GM19035 (cell line): ENCODE measurements at regions not wholly inside any gene's neighbourhood (a gene's known extent, or its start where the extent isn't known, plus 50 kb on each side); places are given as distances from the start of the nearest gene placed in this dataset.

ENCODE experiments used
- ATAC-seq: cut with Tn5 transposase; IDR thresholded peaks from one replicate; pipeline ENCODE4 v1.9.1; 2021; ENCODE audit not compliant: unreplicated experiment

GRCh38 chr20:11032611-11033010 lies 358.8 kb upstream of the JAG1 start:
- no peak for ATAC-seq

GRCh38 chr20:11034025-11034424 lies 360.2 kb upstream of the JAG1 start:
- no peak for ATAC-seq

GRCh38 chr20:11035211-11035610 lies 361.4 kb upstream of the JAG1 start:
- no peak for ATAC-seq

- ATAC-seq: no peak
These were observed 367.6 kb upstream of the JAG1 start for GRCh38 chr20:11041396-11041795.

GRCh38 chr20:11043001-11043400 lies 369.2 kb upstream of the JAG1 start:
- no peak for ATAC-seq

- ATAC-seq: no peak
These were observed 370.8 kb upstream of the JAG1 start for GRCh38 chr20:11044561-11044960.

- no peak for ATAC-seq
These were observed 371.8 kb upstream of the JAG1 start for GRCh38 chr20:11045412-11046175.

- no peak for ATAC-seq
These were observed 373.8 kb upstream of the JAG1 start for GRCh38 chr20:11047559-11047958.

GRCh38 chr20:11048739-11049138 lies 374.9 kb upstream of the JAG1 start:
- no peak for ATAC-seq

GRCh38 chr20:11050350-11050749 lies 376.6 kb upstream of the JAG1 start:
- no peak for ATAC-seq

- ATAC-seq: no peak
These were observed 377.3 kb upstream of the JAG1 start for GRCh38 chr20:11051136-11051535.

- no peak for ATAC-seq
These were observed 379.5 kb upstream of the JAG1 start for GRCh38 chr20:11053310-11053709.

GRCh38 chr20:11054266-11054993 lies 380.6 kb upstream of the JAG1 start:
- ATAC-seq: no peak

- ATAC-seq: no peak
These were observed 382.6 kb upstream of the JAG1 start for GRCh38 chr20:11056414-11056813.

- no peak for ATAC-seq
These were observed 383.8 kb upstream of the JAG1 start for GRCh38 chr20:11057624-11058023.

- ATAC-seq: no peak
These were observed 385.9 kb upstream of the JAG1 start for GRCh38 chr20:11059659-11060058.

- no peak for ATAC-seq
These were observed 386.8 kb upstream of the JAG1 start for GRCh38 chr20:11060423-11061185.

GRCh38 chr20:11063444-11063843 lies 389.6 kb upstream of the JAG1 start:
- no peak for ATAC-seq

- no peak for ATAC-seq
These were observed 391.1 kb upstream of the JAG1 start for GRCh38 chr20:11064946-11065345.

GRCh38 chr20:11067359-11067758 lies 393.6 kb upstream of the JAG1 start:
- ATAC-seq: no peak

GRCh38 chr20:11072982-11073381 lies 399.2 kb upstream of the JAG1 start:
- ATAC-seq: no peak
